ENCODE measurements at regions not wholly inside any gene's neighbourhood (a gene's known extent, or its start where the extent isn't known, plus 50 kb on each side); places are given as distances from the start of the nearest gene placed in this dataset.
"Not testable (repeated sequence)": the region's sequence is repeated elsewhere in the genome, so short reads cannot be mapped to it uniquely, and the experiment has no call there.

- TF ChIP-seq CTCF (IDR thresholded peaks at IDR 0.05; ENCODE audit: low read depth, low read length, missing control alignments) = no peak
- no peak for DNase-seq (ENCODE audit: low read depth)
- no peak overlapping the region for H3K4me3 ChIP-seq (ENCODE audit: low read depth, low read length)
Observed at GRCh38 chr17:52648995-52649394, 490.5 kb upstream of the CA10 start.

GRCh38 chr17:52647411-52647810, 488.9 kb upstream of the CA10 start:
- no peak for DNase-seq (ENCODE audit: low read depth)
- no peak overlapping the region for H3K4me3 ChIP-seq (ENCODE audit: low read depth, low read length)
- TF ChIP-seq CTCF (IDR thresholded peaks at IDR 0.05; ENCODE audit: low read depth, low read length, missing control alignments) = no peak

GRCh38 chr17:52636443-52636842, 477.9 kb upstream of the CA10 start:
- no peak overlapping the region for H3K4me3 ChIP-seq (ENCODE audit: low read depth, low read length)
- TF ChIP-seq CTCF (IDR thresholded peaks at IDR 0.05; ENCODE audit: low read depth, low read length, missing control alignments) = no peak
- DNase-seq (ENCODE audit: low read depth) = no peak

- no peak for TF ChIP-seq CTCF (IDR thresholded peaks at IDR 0.05; ENCODE audit: low read depth, low read length, missing control alignments)
- H3K4me3 ChIP-seq (ENCODE audit: low read depth, low read length) = no peak overlapping the region
- DNase-seq (ENCODE audit: low read depth) = no peak
Observed at GRCh38 chr17:52606590-52606989, 448.1 kb upstream of the CA10 start.

- TF ChIP-seq CTCF (IDR thresholded peaks at IDR 0.05; ENCODE audit: low read depth, low read length, missing control alignments) = no peak
- no peak for DNase-seq (ENCODE audit: low read depth)
- no peak overlapping the region for H3K4me3 ChIP-seq (ENCODE audit: low read depth, low read length)
Observed at GRCh38 chr17:52606098-52606497, 447.6 kb upstream of the CA10 start.

GRCh38 chr17:52604105-52604504, 445.6 kb upstream of the CA10 start:
- TF ChIP-seq CTCF (IDR thresholded peaks at IDR 0.05; ENCODE audit: low read depth, low read length, missing control alignments) = no peak
- no peak for DNase-seq (ENCODE audit: low read depth)
- H3K4me3 ChIP-seq (ENCODE audit: low read depth, low read length) = no peak overlapping the region

- H3K4me3 ChIP-seq (ENCODE audit: low read depth, low read length); DNase-seq (ENCODE audit: low read depth): not testable (repeated sequence)
Observed at GRCh38 chr17:52597452-52598215, 439.1 kb upstream of the CA10 start.
